ENCODE measurements at regions not wholly inside any gene's neighbourhood (a gene's known extent, or its start where the extent isn't known, plus 50 kb on each side); places are given as distances from the start of the nearest gene placed in this dataset.

DNA sequence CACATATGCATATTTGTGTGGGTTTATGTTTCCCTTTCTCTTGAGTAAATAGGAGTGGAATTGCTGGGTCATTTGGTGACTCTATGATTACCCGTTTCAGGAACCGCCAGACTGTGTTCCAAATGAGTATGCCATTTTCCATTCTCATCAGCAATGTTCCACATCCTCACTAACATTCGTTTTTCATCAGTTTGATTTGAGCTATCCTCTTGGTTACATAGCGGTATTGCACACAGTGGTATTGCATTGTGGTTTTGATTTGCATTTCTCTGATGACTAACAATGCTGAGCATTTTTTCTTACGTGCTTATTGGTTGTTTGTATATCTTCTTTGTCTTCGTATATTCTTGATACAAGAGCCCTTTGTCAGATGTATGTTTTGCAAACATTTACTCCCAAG lies 218.0 kb upstream of the AMOT start (continued):
- TF ChIP-seq YY1 (IDR thresholded peaks at IDR 0.05; ENCODE audit: borderline replicate concordance in 1 of 3, control insufficient read depth in 1 of 3, extremely low read depth in 1 of 3, insufficient read depth in 3 of 3, insufficient read length in 1 of 3, insufficient replicate concordance in 2 of 3, low read depth in 1 of 3, low read length in 2 of 3) (no peak), DMBX1 (CRISPR knock-in tag; IDR thresholded peaks at IDR 0.05; ENCODE audit: borderline replicate concordance) (no peak)

- no peaks in the 10 kb centered on the region for H3K4me1 ChIP-seq (replicated peaks in 1 of 2; ENCODE audit: control insufficient read depth in 2 of 2, insufficient read depth in 2 of 2, low read length in 2 of 2)
- no peak for ATAC-seq
- no peak overlapping the region for H3K9ac ChIP-seq (ENCODE audit: insufficient read depth in 1 of 2, low read depth in 2 of 2, low read length in 2 of 2)
- no peaks in the 10 kb centered on the region for H3K27me3 ChIP-seq (ENCODE audit: control insufficient read depth in 2 of 2, insufficient read depth in 2 of 2, low read length in 2 of 2)
- in situ Hi-C loops (cut with MboI) (no loop called here), intact Hi-C loops (cut with micrococcal nuclease) (no loop called here)
- no peaks in the 10 kb centered on the region for H4K20me1 ChIP-seq (replicated peaks; ENCODE audit: control insufficient read depth, insufficient read depth, low read length)
- no peak for DNase-seq (ENCODE audit: extremely low read depth in 1 of 4, low spot score in 3 of 4)
- H3K9me1 ChIP-seq (ENCODE audit: control insufficient read depth, insufficient read depth, low read length) = no peaks in the 10 kb centered on the region
- no peaks in the 10 kb centered on the region for H3K79me2 ChIP-seq (ENCODE audit: control insufficient read depth, insufficient read depth, low read length)
- CTCF ChIA-PET (ENCODE audit: low intra/inter-chr PET ratio) = no interaction called here
- H2AFZ ChIP-seq (ENCODE audit: low read depth, low read length) = no peak overlapping the region
- H3K9me3 ChIP-seq (replicated peaks; ENCODE audit: control insufficient read depth, insufficient read depth, low read depth, low read length) = no peaks in the 10 kb centered on the region
- no peaks in the 10 kb centered on the region for H3K36me3 ChIP-seq (ENCODE audit: control insufficient read depth, insufficient read depth, low read length)
- FAIRE-seq = no peak
- POLR2A ChIA-PET = no interaction called here
- TF ChIP-seq ZNF277 (CRISPR knock-in tag; IDR thresholded peaks at IDR 0.05; ENCODE audit: borderline replicate concordance) = no peak
- no peak for TF ChIP-seq NR2C2 (CRISPR knock-in tag; IDR thresholded peaks at IDR 0.05)
- TF ChIP-seq NR2C2 (tag; IDR thresholded peaks at IDR 0.05) = no peak
- H3K4me2 ChIP-seq (ENCODE audit: insufficient read depth, low read length) = no peak overlapping the region
- H3K27ac ChIP-seq (ENCODE audit: extremely low read depth, low read depth, low read length) = no peak overlapping the region
- no CpG with 5 or more reads among the region's 1 CpG for WGBS (ENCODE audit: insufficient coverage, low coverage, missing lambda C conversion rate)
- BruUV-seq (replicated peaks) = no TSS peak
- no peak overlapping the region for H3K4me3 ChIP-seq
These were observed 208.3 kb upstream of the AMOT start for GRCh38 chrX:113048896-113049295.

Measured in K562 (cell line).